H9 (cell line): ENCODE measurements at regions not wholly inside any gene's neighbourhood (a gene's known extent, or its start where the extent isn't known, plus 50 kb on each side); places are given as distances from the start of the nearest gene placed in this dataset.
"Not testable (repeated sequence)": the region's sequence is repeated elsewhere in the genome, so short reads cannot be mapped to it uniquely, and the experiment has no call there.

Experiments used
- DNase-seq: peaks from one replicate; pipeline ENCODE4 v3.0.0-alpha.2; 2017
- H2AFZ ChIP-seq: one replicate; pipeline ENCODE4 v1.6.1; 2013; ENCODE audit warnings: mild to moderate bottlenecking, low read length, control low read depth, moderate library complexity
- H2AK5ac ChIP-seq: 2 replicates; pipeline ENCODE4 v1.6.1; 2013; ENCODE audit warnings: low read length, control low read depth, mixed read lengths; ENCODE audit not compliant: insufficient read length
- H2BK120ac ChIP-seq: one replicate; pipeline ENCODE4 v1.6.1; 2013; ENCODE audit warnings: low read depth, mild to moderate bottlenecking, low read length, control low read depth, inconsistent platforms; ENCODE audit not compliant: poor library complexity, severe bottlenecking
- H2BK12ac ChIP-seq: 2 replicates; pipeline ENCODE4 v1.6.1; 2013; ENCODE audit warnings: low read length, control low read depth, mixed read lengths, low read depth; ENCODE audit not compliant: insufficient read length
- H2BK15ac ChIP-seq: 2 replicates; pipeline ENCODE4 v1.6.1; 2013; ENCODE audit warnings: low read depth, low read length, control low read depth
- H2BK20ac ChIP-seq: one replicate; pipeline ENCODE4 v1.6.1; 2013; ENCODE audit warnings: low read depth, mild to moderate bottlenecking, low read length, control low read depth, inconsistent platforms; ENCODE audit not compliant: poor library complexity, severe bottlenecking
- H2BK5ac ChIP-seq: 2 replicates; pipeline ENCODE4 v1.6.1; 2013; ENCODE audit warnings: low read length, control low read depth, mixed read lengths; ENCODE audit not compliant: insufficient read length
- H3K14ac ChIP-seq: 2 replicates; pipeline ENCODE4 v1.6.1; 2013; ENCODE audit warnings: low read length, control low read depth; ENCODE audit not compliant: insufficient read depth
- H3K18ac ChIP-seq: 2 replicates; pipeline ENCODE4 v1.6.1; 2013; ENCODE audit warnings: low read depth, mild to moderate bottlenecking, mixed read lengths, low read length, control low read depth; ENCODE audit not compliant: insufficient read length
- H3K23ac ChIP-seq: 2 replicates; pipeline ENCODE4 v1.6.1; 2013; ENCODE audit warnings: low read length, control low read depth, mixed read lengths, low read depth; ENCODE audit not compliant: insufficient read length
- H3K23me2 ChIP-seq: 2 replicates; pipeline ENCODE4 v1.6.1; 2013; ENCODE audit warnings: low read depth, mild to moderate bottlenecking, mixed read lengths, low read length, control low read depth; ENCODE audit not compliant: insufficient read length, poor library complexity, severe bottlenecking
- H3K27ac ChIP-seq: 2 replicates; pipeline ENCODE4 v1.5.1; 2013; ENCODE audit warnings: low read length, control low read depth, mixed read lengths, low read depth; ENCODE audit not compliant: insufficient read length
- H3K27me3 ChIP-seq: 2 replicates; pipeline ENCODE4 v1.6.1; 2013; ENCODE audit warnings: low read length, control low read depth, inconsistent platforms; ENCODE audit not compliant: insufficient read depth
- H3K4ac ChIP-seq: 2 replicates; pipeline ENCODE4 v1.6.1; 2013; ENCODE audit warnings: low read depth, mild to moderate bottlenecking, control low read depth, inconsistent platforms, low read length, moderate library complexity
- H3K4me1 ChIP-seq: 2 replicates; pipeline ENCODE4 v1.6.1; 2013; ENCODE audit warnings: low read length, control low read depth, inconsistent platforms; ENCODE audit not compliant: insufficient read depth
- H3K4me2 ChIP-seq: 2 replicates; pipeline ENCODE4 v1.6.1; 2013; ENCODE audit warnings: low read length, control low read depth, mixed read lengths; ENCODE audit not compliant: insufficient read length, insufficient read depth
- H3K56ac ChIP-seq: 2 replicates; pipeline ENCODE4 v1.6.1; 2013; ENCODE audit warnings: low read depth, mild to moderate bottlenecking, mixed read lengths, low read length, control low read depth; ENCODE audit not compliant: insufficient read length
- H3K79me1 ChIP-seq: 2 replicates; pipeline ENCODE4 v1.6.1; 2013; ENCODE audit warnings: low read depth, mild to moderate bottlenecking, moderate library complexity, low read length, control low read depth, inconsistent platforms; ENCODE audit not compliant: insufficient read depth, poor library complexity, severe bottlenecking
- H3K79me2 ChIP-seq: 2 replicates; pipeline ENCODE4 v1.6.1; 2013; ENCODE audit warnings: low read length, control low read depth, inconsistent platforms; ENCODE audit not compliant: insufficient read depth
- H3K9ac ChIP-seq: 2 replicates; pipeline ENCODE4 v1.6.1; 2013; ENCODE audit warnings: low read length, control low read depth, mixed read lengths; ENCODE audit not compliant: insufficient read length; ENCODE audit errors: extremely low read depth
- H3K9me3 ChIP-seq: one replicate; pipeline ENCODE4 v1.6.1; 2013; ENCODE audit warnings: low read depth, low read length, inconsistent platforms; ENCODE audit not compliant: control insufficient read depth
- H3T11ph ChIP-seq: one replicate; pipeline ENCODE4 v1.6.1; 2013; ENCODE audit warnings: mild to moderate bottlenecking, low read length, control low read depth, inconsistent platforms
- H4K20me1 ChIP-seq: one replicate; pipeline ENCODE4 v1.6.1; 2013; ENCODE audit not compliant: control insufficient read depth, insufficient read length, insufficient read depth
- H4K5ac ChIP-seq: 2 replicates; pipeline ENCODE4 v1.6.1; 2013; ENCODE audit warnings: low read depth, mild to moderate bottlenecking, mixed read lengths, low read length, control low read depth; ENCODE audit not compliant: insufficient read length
- H4K8ac ChIP-seq: replicated peaks from 2 replicates; pipeline ENCODE4 v1.6.1; 2013; ENCODE audit warnings: low read length, control low read depth, mixed read lengths, low read depth; ENCODE audit not compliant: insufficient read length
- H4K91ac ChIP-seq: 2 replicates; pipeline ENCODE4 v1.6.1; 2013; ENCODE audit warnings: low read depth, mild to moderate bottlenecking, moderate library complexity, mixed read lengths, low read length, control low read depth; ENCODE audit not compliant: insufficient read length
- H3K27ac Mint-ChIP-seq, 3 experiments: 2 replicates in 2 of 3; 3 replicates in 1 of 3; pipeline ENCODE4 v1.8.0; 2020 to 2021; ENCODE audit warnings: mixed read lengths in 3 of 3, mild to moderate bottlenecking in 1 of 3, moderate library complexity in 1 of 3
- H3K27me3 Mint-ChIP-seq: 2 replicates; pipeline ENCODE4 v1.8.0; 2021; ENCODE audit warnings: low read depth, mild to moderate bottlenecking, moderate library complexity, mixed read lengths
- H3K36me3 Mint-ChIP-seq, 3 experiments: 2 replicates in 2 of 3; 3 replicates in 1 of 3; pipeline ENCODE4 v1.8.0; 2020 to 2021; ENCODE audit warnings: low read depth in 3 of 3, mixed read lengths in 3 of 3; ENCODE audit not compliant: insufficient read depth in 1 of 3
- H3K4me1 Mint-ChIP-seq, 2 experiments: 2 replicates each; pipeline ENCODE4 v1.8.0; 2020; ENCODE audit warnings: mixed read lengths in 2 of 2
- H3K4me3 Mint-ChIP-seq, 2 experiments: 2 replicates in 1 of 2; 3 replicates in 1 of 2; pipeline ENCODE4 v1.8.0; 2020 to 2021; ENCODE audit warnings: mild to moderate bottlenecking in 2 of 2, mixed read lengths in 2 of 2, moderate library complexity in 1 of 2
- H3K9me3 Mint-ChIP-seq, 2 experiments: 2 replicates in 1 of 2; 3 replicates in 1 of 2; pipeline ENCODE4 v1.8.0; 2020; ENCODE audit warnings: mild to moderate bottlenecking in 2 of 2, mixed read lengths in 2 of 2, moderate library complexity in 1 of 2
- CTCF ChIP-seq: fragments of 200-600 bp; sonication (generic); conservative IDR thresholded peaks from 3 replicates; pipeline ENCODE4 v1.8.0; 2021; ENCODE audit warnings: antibody characterized with exemption, mild to moderate bottlenecking
- WGBS: extraction: QIAGEN DNeasy Blood & Tissue Kit; methylation state at CpG from one replicate; pipeline ENCODE4 v1.1.7; 2013; ENCODE audit warnings: missing lambda C conversion rate, low lambda C conversion rate, mixed read lengths; ENCODE audit not compliant: insufficient read length; ENCODE audit errors: extremely low coverage; 5-methylcytosine and 5-hydroxymethylcytosine counted together

- no peaks in the 10 kb centered on the region for H3K9me3 ChIP-seq
- no peak overlapping the region for H3K23ac ChIP-seq
- no peak overlapping the region for H3T11ph ChIP-seq
- no peak overlapping the region for H3K56ac ChIP-seq
- H3K4me1 ChIP-seq = no peaks in the 10 kb centered on the region; the same call in 1 of the 2 replicates
- no peak overlapping the region for H3K4me2 ChIP-seq
- H4K91ac ChIP-seq = no peak overlapping the region
- no peak overlapping the region for H2BK120ac ChIP-seq
- TF ChIP-seq CTCF = no peak
- no peak overlapping the region for H4K5ac ChIP-seq
- no peaks in the 10 kb centered on the region for H3K79me2 ChIP-seq
- no peak overlapping the region for H3K9ac ChIP-seq
- no peak overlapping the region for H2AK5ac ChIP-seq
- no peak overlapping the region for H2BK15ac ChIP-seq
- H3K27me3 ChIP-seq = no peaks in the 10 kb centered on the region
- no peak overlapping the region for H3K18ac ChIP-seq
- Mint-ChIP-seq H3K27me3 (no peaks in the 10 kb centered on the region; the same call in 1 of the 2 replicates), H3K27ac (no peak overlapping the region), H3K4me1 (peaks cover 10% of the 10 kb centered on the region in 2 experiments), H3K36me3 (peaks cover 0 to 2% (median 0%) of the 10 kb centered on the region in 3 experiments; a peak in 2 of 7 replicates), H3K9me3 (peaks cover 0 to 2% of the 10 kb centered on the region in 2 experiments; a peak in 3 of 5 replicates), H3K4me3 (no peak overlapping the region)
- DNase-seq = no peak
- no peaks in the 10 kb centered on the region for H3K79me1 ChIP-seq
- no peak overlapping the region for H2BK5ac ChIP-seq
- H4K20me1 ChIP-seq = no peaks in the 10 kb centered on the region
- H4K8ac ChIP-seq = no peak overlapping the region
- no CpG with 5 or more reads among the region's 1 CpG for WGBS
- H2BK12ac ChIP-seq = no peak overlapping the region
- no peaks in the 10 kb centered on the region for H3K23me2 ChIP-seq
- no peak overlapping the region for H3K4ac ChIP-seq
- H2AFZ ChIP-seq = no peak overlapping the region
- H3K27ac ChIP-seq = no peak overlapping the region
- H2BK20ac ChIP-seq = no peak overlapping the region
- H3K14ac ChIP-seq = no peak overlapping the region
Measured at GRCh38 chr3:32049916-32050315, 56.5 kb upstream of the GPD1L start.

- DNase-seq, H2BK20ac ChIP-seq, H3K4me1 Mint-ChIP-seq, H3K27me3 Mint-ChIP-seq, H4K91ac ChIP-seq, H3K4ac ChIP-seq, H3K4me2 ChIP-seq, H3K14ac ChIP-seq, H2AK5ac ChIP-seq, H3K18ac ChIP-seq, H3K9ac ChIP-seq, H3K9me3 Mint-ChIP-seq, H3K27ac ChIP-seq, H3K56ac ChIP-seq, H3K36me3 Mint-ChIP-seq, H4K5ac ChIP-seq, H3K79me1 ChIP-seq, H3K23me2 ChIP-seq, H3T11ph ChIP-seq, H4K8ac ChIP-seq, H3K9me3 ChIP-seq, H3K4me1 ChIP-seq, H2AFZ ChIP-seq, H2BK120ac ChIP-seq, H3K27me3 ChIP-seq, H3K23ac ChIP-seq, H4K20me1 ChIP-seq, H2BK15ac ChIP-seq, H2BK5ac ChIP-seq, H2BK12ac ChIP-seq, H3K4me3 Mint-ChIP-seq, H3K27ac Mint-ChIP-seq, H3K79me2 ChIP-seq: not testable (repeated sequence)
- WGBS = no CpG with 5 or more reads among the region's 2 CpGs
Measured at GRCh38 chr3:32052230-32052629, 54.2 kb upstream of the GPD1L start.
